SHP77 treated with DMSO at 0.1 percent for 48 hours (cell line): ENCODE measurements at regions not wholly inside any gene's neighbourhood (a gene's known extent, or its start where the extent isn't known, plus 50 kb on each side); places are given as distances from the start of the nearest gene placed in this dataset.

ENCODE experiments used
- DNase-seq: peaks from one replicate; lab custom pipeline; 2025; lab: John Stamatoyannopoulos, UW

- DNase-seq, result no peak
Measured at GRCh38 chr13:80452279-80452678, 111.4 kb upstream of the SPRY2 start.

GRCh38 chr13:80451641-80452040 lies 110.7 kb upstream of the SPRY2 start:
- DNase-seq, result no peak

- DNase-seq, result no peak
Measured at GRCh38 chr13:80450386-80450785, 109.5 kb upstream of the SPRY2 start.

GRCh38 chr13:80448725-80449124 lies 107.8 kb upstream of the SPRY2 start:
- DNase-seq, result no peak

- no peak for DNase-seq
Measured at GRCh38 chr13:80447747-80448146, 106.8 kb upstream of the SPRY2 start.

- DNase-seq, result no peak
Measured at GRCh38 chr13:80444240-80445015, 103.5 kb upstream of the SPRY2 start.

GRCh38 chr13:80442609-80443008 lies 101.7 kb upstream of the SPRY2 start:
- DNase-seq, result no peak

GRCh38 chr13:80441968-80442367 lies 101.0 kb upstream of the SPRY2 start:
- DNase-seq, result no peak

GRCh38 chr13:80438521-80438920 lies 97.6 kb upstream of the SPRY2 start:
- no peak for DNase-seq

- no peak for DNase-seq
Measured at GRCh38 chr13:80437231-80437630, 96.3 kb upstream of the SPRY2 start.

- DNase-seq, result no peak
Measured at GRCh38 chr13:80436571-80437169, 95.7 kb upstream of the SPRY2 start.

- no peak for DNase-seq
Measured at GRCh38 chr13:80430561-80430960, 89.6 kb upstream of the SPRY2 start.

- DNase-seq, result no peak
Measured at GRCh38 chr13:80428349-80429096, 87.6 kb upstream of the SPRY2 start.

GRCh38 chr13:80419416-80419815 lies 78.5 kb upstream of the SPRY2 start:
- no peak for DNase-seq

- no peak for DNase-seq
Measured at GRCh38 chr13:80413611-80414010, 72.7 kb upstream of the SPRY2 start.

- no peak for DNase-seq
Measured at GRCh38 chr13:80408270-80408669, 67.3 kb upstream of the SPRY2 start.

- DNase-seq, result no peak
Measured at GRCh38 chr13:80400865-80401426, 60.0 kb upstream of the SPRY2 start.

GRCh38 chr13:80400164-80400864 lies 59.4 kb upstream of the SPRY2 start:
- no peak for DNase-seq

- DNase-seq, result no peak
Measured at GRCh38 chr13:80399340-80400163, 58.6 kb upstream of the SPRY2 start.
